ENCODE measurements at regions not wholly inside any gene's neighbourhood (a gene's known extent, or its start where the extent isn't known, plus 50 kb on each side); places are given as distances from the start of the nearest gene placed in this dataset.

GRCh38 chr3:177281292-177282118 is 84.2 kb upstream of the TBL1XR1 start:
- H3K4me3 Mint-ChIP-seq (ENCODE audit: unreplicated experiment), result no peak overlapping the region
- H3K27me3 Mint-ChIP-seq (ENCODE audit: unreplicated experiment), result no peaks in the 10 kb centered on the region
- H3K9me3 Mint-ChIP-seq (ENCODE audit: unreplicated experiment), result no peaks in the 10 kb centered on the region
- no peak overlapping the region for H3K27ac Mint-ChIP-seq (ENCODE audit: unreplicated experiment)
- peaks cover 11% of the 10 kb centered on the region for H3K4me1 Mint-ChIP-seq (ENCODE audit: unreplicated experiment)
- DNase-seq (ENCODE audit: extremely low spot score, unreplicated experiment), result no peak
- no peak for TF ChIP-seq CTCF (IDR thresholded peaks at IDR 0.05)
- no peaks in the 10 kb centered on the region for H3K36me3 Mint-ChIP-seq (ENCODE audit: unreplicated experiment)

GRCh38 chr3:177282119-177282655 is 84.9 kb upstream of the TBL1XR1 start:
- Mint-ChIP-seq H3K27ac (ENCODE audit: unreplicated experiment) (no peak overlapping the region), H3K4me3 (ENCODE audit: unreplicated experiment) (no peak overlapping the region), H3K4me1 (ENCODE audit: unreplicated experiment) (peaks cover 16% of the 10 kb centered on the region), H3K9me3 (ENCODE audit: unreplicated experiment) (no peaks in the 10 kb centered on the region), H3K36me3 (ENCODE audit: unreplicated experiment) (no peaks in the 10 kb centered on the region), H3K27me3 (ENCODE audit: unreplicated experiment) (no peaks in the 10 kb centered on the region)
- no peak for TF ChIP-seq CTCF (IDR thresholded peaks at IDR 0.05)
- no peak for DNase-seq (ENCODE audit: extremely low spot score, unreplicated experiment)

- no peak for DNase-seq (ENCODE audit: extremely low spot score, unreplicated experiment)
- Mint-ChIP-seq H3K27me3 (ENCODE audit: unreplicated experiment) (no peaks in the 10 kb centered on the region), H3K4me3 (ENCODE audit: unreplicated experiment) (no peak overlapping the region), H3K27ac (ENCODE audit: unreplicated experiment) (no peak overlapping the region), H3K36me3 (ENCODE audit: unreplicated experiment) (no peaks in the 10 kb centered on the region), H3K9me3 (ENCODE audit: unreplicated experiment) (no peaks in the 10 kb centered on the region), H3K4me1 (ENCODE audit: unreplicated experiment) (peaks cover 18% of the 10 kb centered on the region)
- TF ChIP-seq CTCF (IDR thresholded peaks at IDR 0.05), result no peak
Measured at GRCh38 chr3:177283983-177284382, 86.7 kb upstream of the TBL1XR1 start.

- H3K27ac Mint-ChIP-seq (ENCODE audit: unreplicated experiment), result peak overlapping the region; percentile 50
- no peaks in the 10 kb centered on the region for H3K9me3 Mint-ChIP-seq (ENCODE audit: unreplicated experiment)
- no peaks in the 10 kb centered on the region for H3K36me3 Mint-ChIP-seq (ENCODE audit: unreplicated experiment)
- no peak overlapping the region for H3K4me3 Mint-ChIP-seq (ENCODE audit: unreplicated experiment)
- H3K27me3 Mint-ChIP-seq (ENCODE audit: unreplicated experiment), result no peaks in the 10 kb centered on the region
- DNase-seq (ENCODE audit: extremely low spot score, unreplicated experiment), result no peak
- peak; percentile 15 for TF ChIP-seq CTCF (IDR thresholded peaks at IDR 0.05)
- peaks cover 18% of the 10 kb centered on the region for H3K4me1 Mint-ChIP-seq (ENCODE audit: unreplicated experiment)
Measured at GRCh38 chr3:177284383-177284881, 87.2 kb upstream of the TBL1XR1 start.

- Mint-ChIP-seq H3K36me3 (ENCODE audit: unreplicated experiment) (no peaks in the 10 kb centered on the region), H3K4me3 (ENCODE audit: unreplicated experiment) (no peak overlapping the region), H3K4me1 (ENCODE audit: unreplicated experiment) (peaks cover 18% of the 10 kb centered on the region), H3K27ac (ENCODE audit: unreplicated experiment) (no peak overlapping the region), H3K27me3 (ENCODE audit: unreplicated experiment) (no peaks in the 10 kb centered on the region), H3K9me3 (ENCODE audit: unreplicated experiment) (no peaks in the 10 kb centered on the region)
- DNase-seq (ENCODE audit: extremely low spot score, unreplicated experiment), result no peak
- TF ChIP-seq CTCF (IDR thresholded peaks at IDR 0.05), result no peak
Measured at GRCh38 chr3:177286034-177286433, 88.8 kb upstream of the TBL1XR1 start.
